ENCODE measurements at regions not wholly inside any gene's neighbourhood (a gene's known extent, or its start where the extent isn't known, plus 50 kb on each side); places are given as distances from the start of the nearest gene placed in this dataset.

- WGBS, 2 experiments (ENCODE audit: extremely low coverage in 1 of 2, insufficient coverage in 1 of 2, insufficient read length in 1 of 2, insufficient replicate concordance in 2 of 2, low coverage in 1 of 2, low lambda C conversion rate in 2 of 2, missing lambda C conversion rate in 1 of 2) = 85% methylated on average over 2 of the region's 2 CpGs; no CpG with 5 or more reads in 1 of the 2 experiments
- H3K18ac ChIP-seq (ENCODE audit: extremely low read depth, low read length) = no peak overlapping the region
- FAIRE-seq (peak; percentile 13), DNase-seq (ENCODE audit: low read depth in 1 of 2, low spot score in 2 of 2) (no peak)
- no peak overlapping the region for H3K27ac ChIP-seq (ENCODE audit: low read depth, low read length)
- no peaks in the 10 kb centered on the region for H3K9me3 ChIP-seq (ENCODE audit: insufficient read depth in 2 of 2, low read depth in 1 of 2, low read length in 1 of 2)
- H3K27me3 ChIP-seq (replicated peaks in 1 of 4; ENCODE audit: control insufficient read depth in 3 of 4, extremely low read depth in 1 of 4, insufficient read depth in 3 of 4, low read length in 3 of 4) = no peaks in the 10 kb centered on the region
- H3K23me2 ChIP-seq (ENCODE audit: low read depth, low read length) = no peaks in the 10 kb centered on the region
- no peak overlapping the region for H3K4ac ChIP-seq (replicated peaks; ENCODE audit: insufficient read length, low read depth, low read length)
- H3K9ac ChIP-seq (replicated peaks in 1 of 4; ENCODE audit: extremely low read depth in 1 of 4, low read depth in 3 of 4, low read length in 3 of 4) = no peak overlapping the region
- no peaks in the 10 kb centered on the region for H3K79me2 ChIP-seq (ENCODE audit: control insufficient read depth in 1 of 2, insufficient read depth in 2 of 2, low read length in 2 of 2)
- no peak overlapping the region for H3K56ac ChIP-seq (replicated peaks; ENCODE audit: insufficient read length, low read depth, low read length)
- ChIA-PET CTCF (ENCODE audit: partially characterized antibody) (no interaction called here), POLR2A (ENCODE audit: partially characterized antibody) (no interaction called here)
- no peak overlapping the region for H2BK20ac ChIP-seq (ENCODE audit: low read length)
- H4K20me1 ChIP-seq (replicated peaks in 1 of 2; ENCODE audit: control insufficient read depth in 1 of 2, insufficient read depth in 2 of 2, low read length in 2 of 2) = no peaks in the 10 kb centered on the region
- TF ChIP-seq RAD21 (IDR thresholded peaks at IDR 0.05 in 1 of 2, conservative IDR thresholded peaks at IDR 0.05 in 1 of 2; ENCODE audit: low read depth in 2 of 2, low read length in 2 of 2) (peak; percentile 40 to 53), CBX8 (IDR thresholded peaks at IDR 0.05; ENCODE audit: borderline replicate concordance, low read depth, low read length) (no peak), CTCF (IDR thresholded peaks at IDR 0.05; ENCODE audit: control extremely low read depth in 1 of 3, insufficient read depth in 1 of 3, low read depth in 1 of 3, low read length in 3 of 3) (peak in 1 of 3 experiments; percentile 22; a peak in 1 of 4 replicates)
- H2BK120ac ChIP-seq (replicated peaks; ENCODE audit: low read depth, low read length) = no peak overlapping the region
- H3K79me1 ChIP-seq (ENCODE audit: low read depth, low read length) = no peaks in the 10 kb centered on the region
- no peak overlapping the region for H3K4me2 ChIP-seq (ENCODE audit: insufficient read depth in 1 of 2, low read depth in 2 of 2, low read length in 2 of 2)
- H2BK12ac ChIP-seq (ENCODE audit: low read depth, low read length) = no peak overlapping the region
- H3K4me3 ChIP-seq (ENCODE audit: extremely low read depth in 1 of 4, insufficient read depth in 2 of 4, low read depth in 3 of 4, low read length in 4 of 4) = no peak overlapping the region
- no peak overlapping the region for H2AFZ ChIP-seq (ENCODE audit: low read length)
- no peak overlapping the region for H4K5ac ChIP-seq (ENCODE audit: insufficient read length, low read depth, low read length)
- H2AK5ac ChIP-seq (ENCODE audit: low read depth, low read length) = peak overlapping the region; percentile 65; the same call in 1 of the 2 replicates
- no peak overlapping the region for H4K8ac ChIP-seq (ENCODE audit: extremely low read depth, insufficient read depth, low read length)
- no peak overlapping the region for H4K91ac ChIP-seq (replicated peaks; ENCODE audit: insufficient read length, low read length)
- no peak overlapping the region for H2BK5ac ChIP-seq (ENCODE audit: low read depth, low read length)
- H3K14ac ChIP-seq (ENCODE audit: insufficient read length) = no peak overlapping the region
- H3K4me1 ChIP-seq (replicated peaks in 1 of 4; ENCODE audit: control insufficient read depth in 3 of 4, insufficient read depth in 4 of 4, low read length in 3 of 4) = no peaks in the 10 kb centered on the region
- no peak overlapping the region for H2BK15ac ChIP-seq (ENCODE audit: low read length)
- H3K36me3 ChIP-seq (ENCODE audit: control insufficient read depth in 2 of 4, insufficient read depth in 4 of 4, low read length in 3 of 4) = no peaks in the 10 kb centered on the region
- no peak overlapping the region for H3K23ac ChIP-seq (ENCODE audit: insufficient read length)
These were observed 432.1 kb upstream of the NR3C2 start for GRCh38 chr4:148874331-148874730.

Data from H1 (cell line).